ENCODE measurements at regions not wholly inside any gene's neighbourhood (a gene's known extent, or its start where the extent isn't known, plus 50 kb on each side); places are given as distances from the start of the nearest gene placed in this dataset.

DNA sequence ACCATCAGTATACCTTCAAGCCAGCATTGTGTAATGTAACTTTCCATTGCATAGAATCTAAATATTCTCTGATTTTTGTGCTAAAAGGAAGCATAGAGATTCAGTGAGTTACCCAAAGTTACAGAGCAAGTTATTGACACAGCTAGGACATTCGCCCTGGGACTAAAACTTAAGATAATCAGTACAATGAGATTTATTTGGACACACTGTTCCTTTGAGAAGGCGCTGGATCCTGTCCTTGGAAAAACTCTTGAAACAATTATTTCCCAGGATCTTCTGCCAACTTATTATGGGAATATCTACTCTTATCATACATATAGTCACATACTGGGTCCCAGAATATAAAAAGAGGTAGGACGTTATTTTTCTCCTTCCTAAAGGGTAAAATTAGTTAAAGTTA is 392.0 kb downstream of the UBE2NL start:
- H4K20me1 ChIP-seq (ENCODE audit: insufficient read depth, low read length) = no peaks in the 10 kb centered on the region
- H3F3A ChIP-seq (ENCODE audit: insufficient read depth, low read length) = no peaks in the 10 kb centered on the region
- H3K9me2 ChIP-seq (replicated peaks; ENCODE audit: insufficient read depth, low read length) = no peaks in the 10 kb centered on the region
- no peak overlapping the region for H3K4me3 ChIP-seq (ENCODE audit: low read length)
- no peaks in the 10 kb centered on the region for H3K9me3 ChIP-seq (replicated peaks; ENCODE audit: insufficient read depth, low read length)
- no peaks in the 10 kb centered on the region for H3K79me2 ChIP-seq (ENCODE audit: low read length)
- DNase-seq = no peak
- no peaks in the 10 kb centered on the region for H3K4me1 ChIP-seq (ENCODE audit: low read length)
- no peak overlapping the region for H3K9ac ChIP-seq (ENCODE audit: low read length)
- no peak overlapping the region for H3K4me2 ChIP-seq (ENCODE audit: low read depth, low read length)
- H2AFZ ChIP-seq (ENCODE audit: low read length) = no peak overlapping the region
- no peak for TF ChIP-seq EZH2 (optimal IDR thresholded peaks at IDR 0.05; ENCODE audit: low read depth, low read length)
- no peak overlapping the region for H3K27ac ChIP-seq (ENCODE audit: low read length)
- no peaks in the 10 kb centered on the region for H3K27me3 ChIP-seq (replicated peaks; ENCODE audit: insufficient read depth, low read length)
- H3K36me3 ChIP-seq (replicated peaks; ENCODE audit: insufficient read depth, low read length) = no peaks in the 10 kb centered on the region

DNA sequence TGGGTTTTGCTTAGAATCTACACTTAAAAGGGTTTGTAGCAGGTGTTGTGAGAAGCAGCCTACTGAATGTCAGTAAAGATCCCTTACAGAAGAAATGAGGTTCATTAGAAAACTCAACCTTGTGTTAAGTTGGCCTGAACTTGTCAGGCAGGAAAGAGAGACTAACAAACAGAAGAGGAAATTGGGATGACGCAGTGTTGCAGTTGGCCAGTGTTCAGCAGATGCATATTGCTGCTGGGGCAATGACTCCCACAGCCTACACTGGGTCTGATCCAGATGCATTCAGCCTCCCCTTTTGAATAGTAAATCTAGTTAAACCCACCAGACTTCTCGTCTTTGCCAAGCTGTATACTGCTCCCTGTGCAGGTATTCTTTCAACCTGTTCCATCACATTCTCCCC is 409.4 kb downstream of the UBE2NL start:
- H2AFZ ChIP-seq (ENCODE audit: low read length) = no peak overlapping the region
- H3K4me2 ChIP-seq (ENCODE audit: low read depth, low read length) = no peak overlapping the region
- no peak overlapping the region for H3K27ac ChIP-seq (ENCODE audit: low read length)
- H3K4me3 ChIP-seq (ENCODE audit: low read length) = no peak overlapping the region
- no peak for DNase-seq
- H3K9me2 ChIP-seq (replicated peaks; ENCODE audit: insufficient read depth, low read length) = no peaks in the 10 kb centered on the region
- no peaks in the 10 kb centered on the region for H3K79me2 ChIP-seq (ENCODE audit: low read length)
- TF ChIP-seq EZH2 (optimal IDR thresholded peaks at IDR 0.05; ENCODE audit: low read depth, low read length) = no peak
- no peak for TF ChIP-seq EZH2phosphoT487 (IDR thresholded peaks at IDR 0.05; ENCODE audit: low read length)
- TF ChIP-seq, protein P1, sequence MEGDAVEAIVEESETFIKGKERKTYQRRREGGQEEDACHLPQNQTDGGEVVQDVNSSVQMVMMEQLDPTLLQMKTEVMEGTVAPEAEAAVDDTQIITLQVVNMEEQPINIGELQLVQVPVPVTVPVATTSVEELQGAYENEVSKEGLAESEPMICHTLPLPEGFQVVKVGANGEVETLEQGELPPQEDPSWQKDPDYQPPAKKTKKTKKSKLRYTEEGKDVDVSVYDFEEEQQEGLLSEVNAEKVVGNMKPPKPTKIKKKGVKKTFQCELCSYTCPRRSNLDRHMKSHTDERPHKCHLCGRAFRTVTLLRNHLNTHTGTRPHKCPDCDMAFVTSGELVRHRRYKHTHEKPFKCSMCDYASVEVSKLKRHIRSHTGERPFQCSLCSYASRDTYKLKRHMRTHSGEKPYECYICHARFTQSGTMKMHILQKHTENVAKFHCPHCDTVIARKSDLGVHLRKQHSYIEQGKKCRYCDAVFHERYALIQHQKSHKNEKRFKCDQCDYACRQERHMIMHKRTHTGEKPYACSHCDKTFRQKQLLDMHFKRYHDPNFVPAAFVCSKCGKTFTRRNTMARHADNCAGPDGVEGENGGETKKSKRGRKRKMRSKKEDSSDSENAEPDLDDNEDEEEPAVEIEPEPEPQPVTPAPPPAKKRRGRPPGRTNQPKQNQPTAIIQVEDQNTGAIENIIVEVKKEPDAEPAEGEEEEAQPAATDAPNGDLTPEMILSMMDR (IDR thresholded peaks at IDR 0.05; ENCODE audit: low read length) = no peak
- no peaks in the 10 kb centered on the region for H3K4me1 ChIP-seq (ENCODE audit: low read length)
- H3K9ac ChIP-seq (ENCODE audit: low read length) = no peak overlapping the region
- no peaks in the 10 kb centered on the region for H3K9me3 ChIP-seq (replicated peaks; ENCODE audit: insufficient read depth, low read length)
- no peaks in the 10 kb centered on the region for H3K27me3 ChIP-seq (replicated peaks; ENCODE audit: insufficient read depth, low read length)
- no peaks in the 10 kb centered on the region for H3F3A ChIP-seq (ENCODE audit: insufficient read depth, low read length)
- no peaks in the 10 kb centered on the region for H4K20me1 ChIP-seq (ENCODE audit: insufficient read depth, low read length)
- H3K36me3 ChIP-seq (replicated peaks; ENCODE audit: insufficient read depth, low read length) = no peaks in the 10 kb centered on the region

DNA sequence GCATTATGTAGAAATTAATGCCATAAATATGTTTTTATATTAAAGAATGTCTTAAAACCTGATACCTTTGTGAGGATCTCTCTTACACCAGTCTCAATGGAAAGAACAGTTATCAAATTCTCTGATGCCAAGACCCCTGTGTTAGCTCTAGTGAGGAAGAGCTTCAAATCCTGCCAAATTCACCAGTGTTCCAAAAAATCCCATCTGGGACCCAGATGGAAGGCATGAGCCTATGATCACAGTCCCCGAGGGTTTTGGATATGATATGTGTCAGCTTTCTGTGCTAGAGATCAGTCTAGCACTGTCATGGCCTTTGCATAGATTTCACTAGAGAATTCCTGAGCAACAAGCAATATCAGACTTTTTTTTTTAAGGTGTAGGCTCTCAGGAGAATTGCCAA is 412.1 kb downstream of the UBE2NL start:
- H3K4me2 ChIP-seq (ENCODE audit: low read depth, low read length) = no peak overlapping the region
- H3K27ac ChIP-seq (ENCODE audit: low read length) = no peak overlapping the region
- no peaks in the 10 kb centered on the region for H3K9me3 ChIP-seq (replicated peaks; ENCODE audit: insufficient read depth, low read length)
- H3F3A ChIP-seq (ENCODE audit: insufficient read depth, low read length) = no peaks in the 10 kb centered on the region
- H3K79me2 ChIP-seq (ENCODE audit: low read length) = no peaks in the 10 kb centered on the region
- H3K9me2 ChIP-seq (replicated peaks; ENCODE audit: insufficient read depth, low read length) = no peaks in the 10 kb centered on the region
- no peak overlapping the region for H3K4me3 ChIP-seq (ENCODE audit: low read length)
- H4K20me1 ChIP-seq (ENCODE audit: insufficient read depth, low read length) = no peaks in the 10 kb centered on the region
- H3K9ac ChIP-seq (ENCODE audit: low read length) = no peak overlapping the region
- no peaks in the 10 kb centered on the region for H3K36me3 ChIP-seq (replicated peaks; ENCODE audit: insufficient read depth, low read length)
- H2AFZ ChIP-seq (ENCODE audit: low read length) = no peak overlapping the region
- no peak for TF ChIP-seq EZH2 (optimal IDR thresholded peaks at IDR 0.05; ENCODE audit: low read depth, low read length)
- no peaks in the 10 kb centered on the region for H3K27me3 ChIP-seq (replicated peaks; ENCODE audit: insufficient read depth, low read length)
- DNase-seq = no peak
- no peaks in the 10 kb centered on the region for H3K4me1 ChIP-seq (ENCODE audit: low read length)

DNA sequence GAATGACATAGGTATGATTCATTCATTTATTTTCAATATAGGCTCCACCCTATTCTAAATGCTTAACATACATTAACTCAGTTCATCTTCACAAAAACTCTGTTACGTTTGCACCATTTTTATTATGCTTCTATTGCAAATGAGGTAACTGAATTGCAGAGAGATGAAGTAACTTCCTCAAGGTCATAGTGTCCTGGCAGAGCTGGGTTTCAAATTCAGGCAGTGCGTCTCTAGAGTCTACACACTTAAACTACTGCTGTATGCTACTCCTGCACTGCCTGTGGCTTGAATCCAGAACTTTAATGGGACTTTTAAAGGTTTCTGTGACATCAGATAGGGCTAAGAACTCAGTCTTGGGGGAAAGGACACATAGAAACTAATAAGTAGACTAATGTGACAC is 413.4 kb downstream of the UBE2NL start:
- H3K9ac ChIP-seq (ENCODE audit: low read length) = no peak overlapping the region
- no peak overlapping the region for H3K4me3 ChIP-seq (ENCODE audit: low read length)
- H2AFZ ChIP-seq (ENCODE audit: low read length) = no peak overlapping the region
- no peaks in the 10 kb centered on the region for H4K20me1 ChIP-seq (ENCODE audit: insufficient read depth, low read length)
- no peak overlapping the region for H3K27ac ChIP-seq (ENCODE audit: low read length)
- H3K4me1 ChIP-seq (ENCODE audit: low read length) = no peaks in the 10 kb centered on the region
- H3K9me2 ChIP-seq (replicated peaks; ENCODE audit: insufficient read depth, low read length) = no peaks in the 10 kb centered on the region
- TF ChIP-seq, protein P1 (IDR thresholded peaks at IDR 0.05; ENCODE audit: low read length) = no peak
- TF ChIP-seq EZH2phosphoT487 (IDR thresholded peaks at IDR 0.05; ENCODE audit: low read length) (no peak), EZH2 (optimal IDR thresholded peaks at IDR 0.05; ENCODE audit: low read depth, low read length) (no peak)
- no peaks in the 10 kb centered on the region for H3F3A ChIP-seq (ENCODE audit: insufficient read depth, low read length)
- no peaks in the 10 kb centered on the region for H3K79me2 ChIP-seq (ENCODE audit: low read length)
- H3K36me3 ChIP-seq (replicated peaks; ENCODE audit: insufficient read depth, low read length) = no peaks in the 10 kb centered on the region
- no peaks in the 10 kb centered on the region for H3K27me3 ChIP-seq (replicated peaks; ENCODE audit: insufficient read depth, low read length)
- DNase-seq = no peak
- no peaks in the 10 kb centered on the region for H3K9me3 ChIP-seq (replicated peaks; ENCODE audit: insufficient read depth, low read length)
- no peak overlapping the region for H3K4me2 ChIP-seq (ENCODE audit: low read depth, low read length)
